Body of pancreas (tissue), 4 donors: ENCODE measurements at regions not wholly inside any gene's neighbourhood (a gene's known extent, or its start where the extent isn't known, plus 50 kb on each side); places are given as distances from the start of the nearest gene placed in this dataset.

Experiments used
- POLR2A ChIP-seq, 3 donors: fragments of 450-650 bp; IDR thresholded peaks; one replicate each; pipeline ENCODE4 v1.6.1; 2016; ENCODE audit warnings: antibody characterized with exemption in 3 of 3, mild to moderate bottlenecking in 2 of 3
- TF ChIP-seq, protein P1 (sequence below), 7 experiments: fragments of 450-650 bp in 4 of 7; fragments of 200-600 bp in 3 of 7; sonication (generic) in 3 of 7; IDR thresholded peaks; one replicate each; pipeline ENCODE4 v1.5.1; 2016 to 2019; ENCODE audit warnings: antibody characterized with exemption in 7 of 7

DNA sequence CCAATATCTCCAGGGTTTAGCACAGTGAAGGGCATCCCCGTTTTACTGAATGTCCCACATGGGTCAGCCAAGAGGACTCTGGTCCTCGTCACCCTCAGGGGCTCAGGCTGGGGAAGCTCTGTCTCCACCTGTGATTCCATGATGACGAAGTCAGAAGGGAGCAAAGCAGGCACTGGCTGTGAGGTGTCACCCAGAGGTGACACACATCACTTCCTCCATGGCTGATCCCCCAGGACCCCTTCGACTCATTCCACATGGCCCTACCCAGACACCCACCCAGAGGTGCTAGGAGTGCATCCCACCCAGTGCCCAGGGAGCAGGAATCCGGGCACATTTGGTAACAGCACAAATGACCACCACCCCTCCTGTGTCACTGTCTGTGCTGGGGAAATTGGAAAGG, 145.2 kb upstream of the VSTM2B start:
- TF ChIP-seq, protein P1, sequence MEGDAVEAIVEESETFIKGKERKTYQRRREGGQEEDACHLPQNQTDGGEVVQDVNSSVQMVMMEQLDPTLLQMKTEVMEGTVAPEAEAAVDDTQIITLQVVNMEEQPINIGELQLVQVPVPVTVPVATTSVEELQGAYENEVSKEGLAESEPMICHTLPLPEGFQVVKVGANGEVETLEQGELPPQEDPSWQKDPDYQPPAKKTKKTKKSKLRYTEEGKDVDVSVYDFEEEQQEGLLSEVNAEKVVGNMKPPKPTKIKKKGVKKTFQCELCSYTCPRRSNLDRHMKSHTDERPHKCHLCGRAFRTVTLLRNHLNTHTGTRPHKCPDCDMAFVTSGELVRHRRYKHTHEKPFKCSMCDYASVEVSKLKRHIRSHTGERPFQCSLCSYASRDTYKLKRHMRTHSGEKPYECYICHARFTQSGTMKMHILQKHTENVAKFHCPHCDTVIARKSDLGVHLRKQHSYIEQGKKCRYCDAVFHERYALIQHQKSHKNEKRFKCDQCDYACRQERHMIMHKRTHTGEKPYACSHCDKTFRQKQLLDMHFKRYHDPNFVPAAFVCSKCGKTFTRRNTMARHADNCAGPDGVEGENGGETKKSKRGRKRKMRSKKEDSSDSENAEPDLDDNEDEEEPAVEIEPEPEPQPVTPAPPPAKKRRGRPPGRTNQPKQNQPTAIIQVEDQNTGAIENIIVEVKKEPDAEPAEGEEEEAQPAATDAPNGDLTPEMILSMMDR (IDR thresholded peaks at IDR 0.05), result no peak
- no peak for TF ChIP-seq POLR2A (IDR thresholded peaks at IDR 0.05)
